GM12874 (cell line): ENCODE measurements at regions not wholly inside any gene's neighbourhood (a gene's known extent, or its start where the extent isn't known, plus 50 kb on each side); places are given as distances from the start of the nearest gene placed in this dataset.

Experiments
- TF ChIP-seq, protein P1 (sequence below): IDR thresholded peaks from 2 replicates; pipeline ENCODE4 v1.5.1; 2011; ENCODE audit warnings: low read depth, mild to moderate bottlenecking, control low read depth, low read length, moderate library complexity; ENCODE audit not compliant: insufficient read depth

DNA sequence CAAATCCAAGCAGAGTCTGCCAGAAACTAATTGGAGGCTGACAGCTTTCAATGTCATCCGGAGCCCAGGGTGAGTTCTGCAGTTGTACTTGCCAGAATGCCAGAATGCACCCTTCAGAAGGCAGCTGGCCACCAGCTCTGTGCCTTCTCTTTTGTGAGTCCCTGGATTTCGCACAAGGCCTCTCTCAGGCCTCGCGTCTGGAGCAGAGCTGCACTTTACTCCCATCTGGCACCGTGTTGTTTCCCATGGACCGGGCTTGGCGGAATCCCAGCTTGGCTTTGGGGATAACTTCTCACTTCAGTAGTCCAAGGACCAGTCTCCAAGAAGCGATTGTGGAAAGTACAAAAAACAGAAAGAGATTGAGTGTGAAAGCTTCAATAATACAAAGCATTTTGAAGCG is 451.3 kb upstream of the KIRREL3 start:
- TF ChIP-seq, protein P1, sequence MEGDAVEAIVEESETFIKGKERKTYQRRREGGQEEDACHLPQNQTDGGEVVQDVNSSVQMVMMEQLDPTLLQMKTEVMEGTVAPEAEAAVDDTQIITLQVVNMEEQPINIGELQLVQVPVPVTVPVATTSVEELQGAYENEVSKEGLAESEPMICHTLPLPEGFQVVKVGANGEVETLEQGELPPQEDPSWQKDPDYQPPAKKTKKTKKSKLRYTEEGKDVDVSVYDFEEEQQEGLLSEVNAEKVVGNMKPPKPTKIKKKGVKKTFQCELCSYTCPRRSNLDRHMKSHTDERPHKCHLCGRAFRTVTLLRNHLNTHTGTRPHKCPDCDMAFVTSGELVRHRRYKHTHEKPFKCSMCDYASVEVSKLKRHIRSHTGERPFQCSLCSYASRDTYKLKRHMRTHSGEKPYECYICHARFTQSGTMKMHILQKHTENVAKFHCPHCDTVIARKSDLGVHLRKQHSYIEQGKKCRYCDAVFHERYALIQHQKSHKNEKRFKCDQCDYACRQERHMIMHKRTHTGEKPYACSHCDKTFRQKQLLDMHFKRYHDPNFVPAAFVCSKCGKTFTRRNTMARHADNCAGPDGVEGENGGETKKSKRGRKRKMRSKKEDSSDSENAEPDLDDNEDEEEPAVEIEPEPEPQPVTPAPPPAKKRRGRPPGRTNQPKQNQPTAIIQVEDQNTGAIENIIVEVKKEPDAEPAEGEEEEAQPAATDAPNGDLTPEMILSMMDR = no peak

DNA sequence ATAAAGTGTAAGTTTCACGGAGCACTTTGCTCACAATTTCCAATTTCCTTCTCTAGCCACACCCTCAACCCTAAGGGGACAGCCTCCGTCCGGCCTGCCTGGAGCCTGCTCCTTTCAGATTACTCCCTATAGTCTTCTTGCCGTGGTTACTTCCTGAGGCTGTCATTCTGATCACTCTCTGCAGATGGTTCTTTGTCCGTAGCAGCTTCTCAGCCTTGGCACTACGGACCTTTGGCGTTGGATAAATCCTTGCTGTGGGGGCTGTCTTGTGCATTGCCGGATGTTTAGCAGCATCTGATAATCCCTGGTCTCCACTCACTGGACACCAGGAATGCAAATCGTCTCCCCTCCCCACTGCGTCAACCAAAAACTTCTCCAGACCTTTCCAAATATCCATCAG is 447.5 kb upstream of the KIRREL3 start:
- TF ChIP-seq, protein P1 = no peak

DNA sequence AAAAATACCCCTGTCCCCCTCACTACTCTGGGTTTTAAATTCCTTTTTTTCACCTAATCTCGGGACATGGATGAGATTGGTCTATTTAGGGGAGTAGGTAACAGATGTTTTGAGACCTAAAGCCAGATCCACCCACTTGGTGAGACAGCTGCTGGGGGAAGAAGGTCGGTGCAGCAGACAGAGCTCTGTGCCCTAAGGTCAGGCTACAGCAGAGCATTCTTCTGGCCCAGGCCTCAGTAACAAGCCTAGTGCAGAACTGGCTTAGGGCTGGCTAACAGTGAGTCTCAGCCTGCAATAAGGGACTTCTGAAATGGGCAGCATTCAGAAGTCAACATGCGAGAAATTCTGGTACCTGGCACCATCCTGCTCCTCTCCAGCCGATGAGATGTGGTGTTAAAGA is 444.9 kb upstream of the KIRREL3 start:
- TF ChIP-seq, protein P1 = no peak

DNA sequence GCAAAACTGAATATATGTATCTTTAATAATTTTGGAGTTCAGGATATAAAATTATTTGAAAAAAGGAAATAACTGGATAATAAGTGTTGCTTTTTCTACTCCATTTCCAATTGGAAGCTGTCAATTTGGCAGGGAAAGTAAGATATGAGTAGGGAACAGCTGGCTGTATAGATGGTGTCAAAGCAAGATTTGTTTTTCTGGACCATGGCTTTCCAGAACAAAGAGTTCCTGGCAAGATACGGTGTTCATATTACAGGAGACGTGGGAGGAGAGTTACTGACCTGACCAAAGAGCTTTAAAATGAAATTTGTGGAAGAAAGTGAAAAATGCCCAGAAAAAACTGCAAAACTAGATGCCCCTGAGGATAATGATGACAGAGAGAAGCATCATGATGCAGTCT is 442.7 kb upstream of the KIRREL3 start:
- TF ChIP-seq, protein P1 = no peak

DNA sequence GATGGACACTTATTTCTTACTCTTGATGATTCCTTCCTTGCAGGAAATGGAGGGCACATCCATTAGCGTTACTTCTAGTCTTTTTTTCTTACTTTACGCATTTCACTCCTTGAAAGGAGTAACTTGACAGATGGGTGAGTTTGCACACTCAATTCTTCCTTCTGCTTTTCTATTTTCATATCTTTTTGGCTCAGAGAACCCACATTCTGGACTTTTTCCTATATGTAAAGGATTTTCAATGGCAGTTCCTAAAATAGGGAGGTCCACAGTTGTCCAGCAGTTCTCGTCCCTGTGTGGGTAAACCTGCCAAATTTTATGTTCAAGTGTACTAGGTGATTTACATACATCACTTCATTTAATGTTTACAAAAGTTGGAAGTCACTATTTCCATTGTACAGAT is 440.0 kb upstream of the KIRREL3 start:
- TF ChIP-seq, protein P1 = no peak

DNA sequence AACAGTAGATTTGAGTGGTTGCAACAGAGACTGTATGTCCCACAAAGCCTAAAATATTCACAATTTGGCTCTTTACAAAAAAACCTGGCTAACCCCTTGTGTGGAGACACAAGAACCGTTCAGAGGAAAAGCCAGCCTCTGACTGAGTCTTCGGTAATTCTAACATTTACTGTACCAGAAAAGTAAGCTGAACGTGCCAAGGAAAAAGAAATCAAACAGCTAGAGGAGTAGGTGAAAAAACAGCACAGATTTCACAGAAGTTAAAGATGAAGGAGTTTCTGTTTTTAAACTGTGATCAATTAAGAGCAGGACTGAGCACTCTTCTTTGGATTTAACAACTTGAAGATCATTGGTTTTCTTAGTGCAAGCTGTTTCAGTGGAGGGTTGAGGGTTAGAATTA is 424.7 kb upstream of the KIRREL3 start:
- TF ChIP-seq, protein P1 = no peak

DNA sequence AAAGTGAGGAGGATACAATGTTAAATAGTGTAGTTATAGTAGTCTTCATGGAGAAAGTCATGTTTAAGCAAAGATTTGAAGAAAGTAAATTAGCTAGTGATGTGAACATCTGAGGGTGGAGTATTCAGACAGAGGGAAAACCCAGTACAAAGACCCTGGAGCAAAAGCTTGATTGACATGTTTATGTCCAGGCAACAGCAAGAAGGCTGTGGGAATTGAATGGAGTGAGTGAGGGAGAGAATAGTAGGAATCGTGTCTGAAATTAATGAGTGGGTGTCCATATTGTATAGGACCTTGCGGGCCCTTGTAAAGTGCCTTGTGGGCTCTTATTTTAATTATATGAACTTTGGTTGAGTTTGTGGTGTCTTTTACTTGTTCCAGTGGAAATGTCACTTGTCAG is 424.1 kb upstream of the KIRREL3 start:
- TF ChIP-seq, protein P1 = no peak

DNA sequence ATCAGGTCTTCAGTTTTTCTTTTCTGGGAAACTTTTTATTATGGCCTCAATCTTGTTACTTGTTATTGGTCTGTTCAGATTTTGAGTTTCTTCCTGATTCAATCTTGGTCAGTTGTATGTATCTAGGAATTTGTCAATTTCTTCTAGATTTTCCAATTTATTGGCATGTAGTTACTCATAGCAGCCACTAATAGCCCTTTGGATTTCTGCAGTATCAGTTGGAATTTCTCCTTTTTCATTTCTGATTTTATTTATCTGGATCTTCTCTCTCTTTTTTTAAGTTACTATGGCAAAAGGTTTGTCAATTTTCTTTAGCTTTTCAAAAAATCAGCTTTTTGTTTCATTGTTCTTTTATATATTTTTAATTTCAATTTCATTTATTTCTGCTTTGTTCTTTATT is 419.6 kb upstream of the KIRREL3 start:
- TF ChIP-seq, protein P1 = no peak
